ENCODE measurements at regions not wholly inside any gene's neighbourhood (a gene's known extent, or its start where the extent isn't known, plus 50 kb on each side); places are given as distances from the start of the nearest gene placed in this dataset.

DNA sequence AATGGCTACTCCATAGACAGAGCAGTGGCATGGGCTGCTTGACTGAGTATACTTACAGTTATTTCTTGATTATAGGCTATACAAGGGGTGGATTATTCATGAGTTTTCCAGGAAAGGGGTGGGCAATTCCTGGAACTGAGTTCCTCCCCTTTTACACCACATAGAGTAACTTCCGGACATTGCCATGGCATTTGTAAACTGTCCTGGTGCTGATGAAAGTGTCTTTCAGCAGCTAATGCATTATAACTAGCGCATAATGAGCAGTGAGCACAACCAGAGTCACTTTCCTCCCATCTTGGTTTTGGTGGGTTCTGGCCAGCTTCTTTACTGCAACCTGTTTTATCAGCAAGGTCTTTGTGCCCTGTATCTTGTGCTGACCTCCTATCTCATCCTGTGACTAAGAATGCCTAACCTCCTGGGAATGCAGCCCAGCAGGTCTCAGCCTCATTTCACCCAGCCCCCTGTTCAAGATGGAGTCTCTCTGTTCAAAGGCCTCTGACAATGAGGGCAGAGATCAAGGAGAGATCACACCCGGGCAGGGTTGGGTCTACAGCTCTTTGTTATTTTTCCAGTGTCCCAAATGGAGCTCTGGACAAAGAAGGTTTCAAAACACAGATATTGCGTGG is 468.4 kb upstream of the PRKX start:
- Histone ChIP-seq H3K4me3 (ENCODE audit: low read length) (no peak overlapping the region), H3F3A (ENCODE audit: control insufficient read depth, insufficient read depth) (no peaks in the 10 kb centered on the region), H3K4me2 (ENCODE audit: low read length) (no peak overlapping the region), H4K20me1 (ENCODE audit: control insufficient read depth, insufficient read depth, low read depth, low read length) (no peaks in the 10 kb centered on the region), H3K27ac (ENCODE audit: low read depth, low read length) (no peak overlapping the region), H3K79me2 (ENCODE audit: control insufficient read depth, low read length) (no peaks in the 10 kb centered on the region), H3K4me1 (ENCODE audit: control insufficient read depth, low read length) (no peaks in the 10 kb centered on the region), H3K36me3 (ENCODE audit: control insufficient read depth, low read length) (no peaks in the 10 kb centered on the region), H3K27me3 (ENCODE audit: control insufficient read depth, low read length) (no peaks in the 10 kb centered on the region), H3K9me3 (ENCODE audit: control insufficient read depth, insufficient read depth, low read length) (no peaks in the 10 kb centered on the region), H3K9me2 (replicated peaks; ENCODE audit: control insufficient read depth, low read length) (no peaks in the 10 kb centered on the region)
- no peak for TF ChIP-seq EZH2phosphoT487 (IDR thresholded peaks at IDR 0.05; ENCODE audit: borderline replicate concordance, low read length)
- TF ChIP-seq, protein P1, sequence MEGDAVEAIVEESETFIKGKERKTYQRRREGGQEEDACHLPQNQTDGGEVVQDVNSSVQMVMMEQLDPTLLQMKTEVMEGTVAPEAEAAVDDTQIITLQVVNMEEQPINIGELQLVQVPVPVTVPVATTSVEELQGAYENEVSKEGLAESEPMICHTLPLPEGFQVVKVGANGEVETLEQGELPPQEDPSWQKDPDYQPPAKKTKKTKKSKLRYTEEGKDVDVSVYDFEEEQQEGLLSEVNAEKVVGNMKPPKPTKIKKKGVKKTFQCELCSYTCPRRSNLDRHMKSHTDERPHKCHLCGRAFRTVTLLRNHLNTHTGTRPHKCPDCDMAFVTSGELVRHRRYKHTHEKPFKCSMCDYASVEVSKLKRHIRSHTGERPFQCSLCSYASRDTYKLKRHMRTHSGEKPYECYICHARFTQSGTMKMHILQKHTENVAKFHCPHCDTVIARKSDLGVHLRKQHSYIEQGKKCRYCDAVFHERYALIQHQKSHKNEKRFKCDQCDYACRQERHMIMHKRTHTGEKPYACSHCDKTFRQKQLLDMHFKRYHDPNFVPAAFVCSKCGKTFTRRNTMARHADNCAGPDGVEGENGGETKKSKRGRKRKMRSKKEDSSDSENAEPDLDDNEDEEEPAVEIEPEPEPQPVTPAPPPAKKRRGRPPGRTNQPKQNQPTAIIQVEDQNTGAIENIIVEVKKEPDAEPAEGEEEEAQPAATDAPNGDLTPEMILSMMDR (IDR thresholded peaks at IDR 0.05; ENCODE audit: low read depth, low read length, poor library complexity, severe bottlenecking): no peak

DNA sequence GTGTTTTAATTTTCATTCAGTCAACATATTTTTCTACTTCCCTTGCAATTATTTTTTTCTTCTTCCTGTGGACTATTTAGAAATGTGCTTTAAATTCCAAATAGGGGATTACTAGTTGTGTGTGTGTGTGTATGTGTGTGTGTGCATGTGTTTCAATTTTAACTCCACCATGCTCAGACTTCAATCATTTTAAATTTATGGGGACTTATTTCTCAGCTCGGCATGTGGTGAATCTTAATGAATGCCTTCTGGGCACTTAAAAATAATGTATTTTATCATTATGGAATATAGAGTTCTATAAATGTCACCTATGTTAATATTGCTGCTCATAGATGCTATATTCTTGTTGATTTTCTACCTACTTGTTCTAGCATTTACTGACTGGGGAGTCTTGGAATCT is 465.6 kb upstream of the PRKX start:
- H3K4me2 ChIP-seq (ENCODE audit: low read length): no peak overlapping the region
- H3K36me3 ChIP-seq (ENCODE audit: control insufficient read depth, low read length): no peaks in the 10 kb centered on the region
- no peaks in the 10 kb centered on the region for H3K9me2 ChIP-seq (replicated peaks; ENCODE audit: control insufficient read depth, low read length)
- no peaks in the 10 kb centered on the region for H4K20me1 ChIP-seq (ENCODE audit: control insufficient read depth, insufficient read depth, low read depth, low read length)
- H3K27ac ChIP-seq (ENCODE audit: low read depth, low read length): no peak overlapping the region
- TF ChIP-seq, protein P1 (IDR thresholded peaks at IDR 0.05; ENCODE audit: low read depth, low read length, poor library complexity, severe bottlenecking): no peak
- H3K4me3 ChIP-seq (ENCODE audit: low read length): no peak overlapping the region
- H3K4me1 ChIP-seq (ENCODE audit: control insufficient read depth, low read length): no peaks in the 10 kb centered on the region
- no peaks in the 10 kb centered on the region for H3K9me3 ChIP-seq (ENCODE audit: control insufficient read depth, insufficient read depth, low read length)
- no peaks in the 10 kb centered on the region for H3K79me2 ChIP-seq (ENCODE audit: control insufficient read depth, low read length)
- no peaks in the 10 kb centered on the region for H3F3A ChIP-seq (ENCODE audit: control insufficient read depth, insufficient read depth)
- H3K27me3 ChIP-seq (ENCODE audit: control insufficient read depth, low read length): no peaks in the 10 kb centered on the region

DNA sequence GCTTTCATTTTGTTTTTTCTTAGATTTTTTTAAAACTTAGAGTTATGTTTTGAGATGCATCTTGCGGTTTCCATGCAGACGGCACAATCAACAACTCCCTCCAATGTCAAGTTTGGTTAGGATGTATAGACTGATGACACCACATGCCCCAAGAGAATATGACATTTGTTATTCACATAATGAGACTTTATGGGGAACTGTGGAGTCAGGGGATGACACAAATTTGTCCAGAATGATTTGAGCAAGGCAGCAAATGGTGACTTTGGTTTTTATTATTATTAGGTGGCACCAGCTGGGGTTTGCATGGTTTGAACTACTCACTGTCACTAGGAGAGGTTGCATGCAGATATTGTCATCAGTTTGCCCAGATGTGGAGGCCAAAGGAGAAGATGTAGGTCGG is 461.8 kb upstream of the PRKX start:
- Histone ChIP-seq H3K4me3 (ENCODE audit: low read length) (no peak overlapping the region), H4K20me1 (ENCODE audit: control insufficient read depth, insufficient read depth, low read depth, low read length) (no peaks in the 10 kb centered on the region), H3F3A (ENCODE audit: control insufficient read depth, insufficient read depth) (no peaks in the 10 kb centered on the region), H3K36me3 (ENCODE audit: control insufficient read depth, low read length) (no peaks in the 10 kb centered on the region), H3K79me2 (ENCODE audit: control insufficient read depth, low read length) (no peaks in the 10 kb centered on the region), H3K9me2 (replicated peaks; ENCODE audit: control insufficient read depth, low read length) (no peaks in the 10 kb centered on the region), H3K4me2 (ENCODE audit: low read length) (no peak overlapping the region), H3K27ac (ENCODE audit: low read depth, low read length) (no peak overlapping the region), H3K27me3 (ENCODE audit: control insufficient read depth, low read length) (no peaks in the 10 kb centered on the region), H3K4me1 (ENCODE audit: control insufficient read depth, low read length) (no peaks in the 10 kb centered on the region), H3K9me3 (ENCODE audit: control insufficient read depth, insufficient read depth, low read length) (no peaks in the 10 kb centered on the region)
- TF ChIP-seq, protein P1 (IDR thresholded peaks at IDR 0.05; ENCODE audit: low read depth, low read length, poor library complexity, severe bottlenecking): no peak
- TF ChIP-seq EZH2phosphoT487 (IDR thresholded peaks at IDR 0.05; ENCODE audit: borderline replicate concordance, low read length): no peak

Data from DOHH2 (cell line).